Pons (tissue), 1 donor: ENCODE measurements at regions not wholly inside any gene's neighbourhood (a gene's known extent, or its start where the extent isn't known, plus 50 kb on each side); places are given as distances from the start of the nearest gene placed in this dataset.

ENCODE experiments used
- DNase-seq: peaks from one replicate; pipeline ENCODE4 v3.0.0-alpha.2; 2016; ENCODE audit warnings: low spot score

- DNase-seq, result no peak
Measured at GRCh38 chr1:14190508-14190907, 408.0 kb upstream of the KAZN start.

GRCh38 chr1:14194511-14194910, 404.0 kb upstream of the KAZN start:
- DNase-seq, result no peak

GRCh38 chr1:14205066-14205465, 393.4 kb upstream of the KAZN start:
- no peak for DNase-seq

- DNase-seq, result no peak
Measured at GRCh38 chr1:14215151-14215550, 383.3 kb upstream of the KAZN start.

- no peak for DNase-seq
Measured at GRCh38 chr1:14217384-14217783, 381.1 kb upstream of the KAZN start.

- no peak for DNase-seq
Measured at GRCh38 chr1:14220324-14220723, 378.2 kb upstream of the KAZN start.

GRCh38 chr1:14220811-14221210, 377.7 kb upstream of the KAZN start:
- DNase-seq, result no peak

- no peak for DNase-seq
Measured at GRCh38 chr1:14222086-14222485, 376.4 kb upstream of the KAZN start.

GRCh38 chr1:14228677-14229076, 369.8 kb upstream of the KAZN start:
- DNase-seq, result no peak

- no peak for DNase-seq
Measured at GRCh38 chr1:14233510-14233909, 365.0 kb upstream of the KAZN start.

- no peak for DNase-seq
Measured at GRCh38 chr1:14236097-14236496, 362.4 kb upstream of the KAZN start.

- no peak for DNase-seq
Measured at GRCh38 chr1:14238472-14239307, 359.8 kb upstream of the KAZN start.

GRCh38 chr1:14240265-14240664, 358.2 kb upstream of the KAZN start:
- DNase-seq, result no peak

GRCh38 chr1:14242123-14242522, 356.4 kb upstream of the KAZN start:
- no peak for DNase-seq

GRCh38 chr1:14242870-14243269, 355.6 kb upstream of the KAZN start:
- no peak for DNase-seq

GRCh38 chr1:14245954-14246353, 352.5 kb upstream of the KAZN start:
- DNase-seq, result no peak

- no peak for DNase-seq
Measured at GRCh38 chr1:14246471-14246870, 352.0 kb upstream of the KAZN start.

GRCh38 chr1:14247666-14248065, 350.8 kb upstream of the KAZN start:
- no peak for DNase-seq

- no peak for DNase-seq
Measured at GRCh38 chr1:14251871-14252270, 346.6 kb upstream of the KAZN start.

- peak; percentile 21 for DNase-seq
Measured at GRCh38 chr1:14253676-14254075, 344.8 kb upstream of the KAZN start.

GRCh38 chr1:14254251-14254650, 344.2 kb upstream of the KAZN start:
- DNase-seq, result no peak

GRCh38 chr1:14255233-14255632, 343.3 kb upstream of the KAZN start:
- DNase-seq, result no peak

GRCh38 chr1:14255711-14256110, 342.8 kb upstream of the KAZN start:
- DNase-seq, result no peak

- peak; percentile 96 for DNase-seq
Measured at GRCh38 chr1:14259191-14259757, 339.2 kb upstream of the KAZN start.
